Stomach (tissue), 4 donors: ENCODE measurements at regions not wholly inside any gene's neighbourhood (a gene's known extent, or its start where the extent isn't known, plus 50 kb on each side); places are given as distances from the start of the nearest gene placed in this dataset.

ENCODE experiments used
- EP300 ChIP-seq: sonication (generic); formaldehyde crosslinking; IDR thresholded peaks from one replicate; pipeline ENCODE4 v1.6.1; 2017; ENCODE audit warnings: antibody characterized with exemption
- POLR2A ChIP-seq, 4 donors: fragments of 450-650 bp; IDR thresholded peaks; one replicate each; pipeline ENCODE4 v1.6.1; 2016; ENCODE audit warnings: antibody characterized with exemption in 4 of 4, control low read depth in 2 of 4, mild to moderate bottlenecking in 1 of 4, moderate library complexity in 1 of 4
- TF ChIP-seq, protein P1 (sequence below), 7 experiments: fragments of 450-650 bp in 4 of 7; fragments of 200-600 bp in 3 of 7; sonication (generic) in 3 of 7; IDR thresholded peaks; one replicate each; pipeline ENCODE4 v1.5.1; 2016 to 2019; ENCODE audit warnings: antibody characterized with exemption in 7 of 7, control low read depth in 2 of 7, mild to moderate bottlenecking in 1 of 7

DNA sequence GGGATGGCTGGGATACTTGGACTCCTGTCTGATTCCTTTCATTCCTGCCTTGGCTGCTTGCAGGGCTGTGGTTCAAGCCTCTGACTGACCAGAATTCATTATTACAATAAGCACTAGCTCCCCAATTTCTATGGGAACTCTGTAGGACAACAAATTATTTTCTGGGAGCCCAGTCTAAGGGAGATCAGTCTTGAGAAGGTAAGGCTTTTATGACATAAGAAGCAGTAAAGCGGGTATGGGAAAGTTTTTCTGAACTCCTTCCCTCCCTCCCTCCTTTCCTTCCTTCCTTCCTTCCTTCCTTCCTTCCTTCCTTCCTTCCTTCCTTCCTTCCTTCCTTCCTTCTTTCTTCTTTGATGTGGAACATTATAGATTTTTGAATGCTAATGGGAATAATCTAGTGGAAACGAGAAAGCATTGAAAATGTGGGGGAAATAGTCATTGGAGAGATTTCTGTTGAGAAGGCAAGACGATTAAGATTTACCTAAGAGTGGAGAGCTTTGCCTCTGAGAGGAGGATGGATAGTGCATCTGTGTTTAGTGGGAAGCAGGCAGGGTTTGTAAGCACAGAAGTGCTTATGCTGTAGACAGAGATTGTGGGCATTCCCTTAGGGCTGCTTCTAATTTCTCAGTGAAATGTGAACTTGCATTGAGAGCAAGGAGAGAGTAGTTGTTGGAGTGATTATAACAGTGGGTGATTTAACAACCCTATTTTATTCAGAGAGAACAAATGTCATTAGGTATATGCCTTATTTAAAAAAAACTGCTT lies 201.5 kb downstream of the DNAJB9 start:
- TF ChIP-seq, protein P1, sequence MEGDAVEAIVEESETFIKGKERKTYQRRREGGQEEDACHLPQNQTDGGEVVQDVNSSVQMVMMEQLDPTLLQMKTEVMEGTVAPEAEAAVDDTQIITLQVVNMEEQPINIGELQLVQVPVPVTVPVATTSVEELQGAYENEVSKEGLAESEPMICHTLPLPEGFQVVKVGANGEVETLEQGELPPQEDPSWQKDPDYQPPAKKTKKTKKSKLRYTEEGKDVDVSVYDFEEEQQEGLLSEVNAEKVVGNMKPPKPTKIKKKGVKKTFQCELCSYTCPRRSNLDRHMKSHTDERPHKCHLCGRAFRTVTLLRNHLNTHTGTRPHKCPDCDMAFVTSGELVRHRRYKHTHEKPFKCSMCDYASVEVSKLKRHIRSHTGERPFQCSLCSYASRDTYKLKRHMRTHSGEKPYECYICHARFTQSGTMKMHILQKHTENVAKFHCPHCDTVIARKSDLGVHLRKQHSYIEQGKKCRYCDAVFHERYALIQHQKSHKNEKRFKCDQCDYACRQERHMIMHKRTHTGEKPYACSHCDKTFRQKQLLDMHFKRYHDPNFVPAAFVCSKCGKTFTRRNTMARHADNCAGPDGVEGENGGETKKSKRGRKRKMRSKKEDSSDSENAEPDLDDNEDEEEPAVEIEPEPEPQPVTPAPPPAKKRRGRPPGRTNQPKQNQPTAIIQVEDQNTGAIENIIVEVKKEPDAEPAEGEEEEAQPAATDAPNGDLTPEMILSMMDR (IDR thresholded peaks at IDR 0.05) = no peak
- TF ChIP-seq POLR2A (IDR thresholded peaks at IDR 0.05) (no peak), EP300 (no peak)
